H9 (cell line): ENCODE measurements at regions not wholly inside any gene's neighbourhood (a gene's known extent, or its start where the extent isn't known, plus 50 kb on each side); places are given as distances from the start of the nearest gene placed in this dataset.

Source experiments
- DNase-seq: peaks from one replicate; pipeline ENCODE4 v3.0.0-alpha.2; 2017
- H2AFZ ChIP-seq: one replicate; pipeline ENCODE4 v1.6.1; 2013; ENCODE audit warnings: mild to moderate bottlenecking, low read length, control low read depth, moderate library complexity
- H2AK5ac ChIP-seq: 2 replicates; pipeline ENCODE4 v1.6.1; 2013; ENCODE audit warnings: low read length, control low read depth, mixed read lengths; ENCODE audit not compliant: insufficient read length
- H2BK120ac ChIP-seq: one replicate; pipeline ENCODE4 v1.6.1; 2013; ENCODE audit warnings: low read depth, mild to moderate bottlenecking, low read length, control low read depth, inconsistent platforms; ENCODE audit not compliant: poor library complexity, severe bottlenecking
- H2BK12ac ChIP-seq: 2 replicates; pipeline ENCODE4 v1.6.1; 2013; ENCODE audit warnings: low read length, control low read depth, mixed read lengths, low read depth; ENCODE audit not compliant: insufficient read length
- H2BK15ac ChIP-seq: 2 replicates; pipeline ENCODE4 v1.6.1; 2013; ENCODE audit warnings: low read depth, low read length, control low read depth
- H2BK20ac ChIP-seq: one replicate; pipeline ENCODE4 v1.6.1; 2013; ENCODE audit warnings: low read depth, mild to moderate bottlenecking, low read length, control low read depth, inconsistent platforms; ENCODE audit not compliant: poor library complexity, severe bottlenecking
- H2BK5ac ChIP-seq: 2 replicates; pipeline ENCODE4 v1.6.1; 2013; ENCODE audit warnings: low read length, control low read depth, mixed read lengths; ENCODE audit not compliant: insufficient read length
- H3K14ac ChIP-seq: 2 replicates; pipeline ENCODE4 v1.6.1; 2013; ENCODE audit warnings: low read length, control low read depth; ENCODE audit not compliant: insufficient read depth
- H3K18ac ChIP-seq: 2 replicates; pipeline ENCODE4 v1.6.1; 2013; ENCODE audit warnings: low read depth, mild to moderate bottlenecking, mixed read lengths, low read length, control low read depth; ENCODE audit not compliant: insufficient read length
- H3K23ac ChIP-seq: 2 replicates; pipeline ENCODE4 v1.6.1; 2013; ENCODE audit warnings: low read length, control low read depth, mixed read lengths, low read depth; ENCODE audit not compliant: insufficient read length
- H3K23me2 ChIP-seq: 2 replicates; pipeline ENCODE4 v1.6.1; 2013; ENCODE audit warnings: low read depth, mild to moderate bottlenecking, mixed read lengths, low read length, control low read depth; ENCODE audit not compliant: insufficient read length, poor library complexity, severe bottlenecking
- H3K27ac ChIP-seq: 2 replicates; pipeline ENCODE4 v1.5.1; 2013; ENCODE audit warnings: low read length, control low read depth, mixed read lengths, low read depth; ENCODE audit not compliant: insufficient read length
- H3K27me3 ChIP-seq: 2 replicates; pipeline ENCODE4 v1.6.1; 2013; ENCODE audit warnings: low read length, control low read depth, inconsistent platforms; ENCODE audit not compliant: insufficient read depth
- H3K4ac ChIP-seq: 2 replicates; pipeline ENCODE4 v1.6.1; 2013; ENCODE audit warnings: low read depth, mild to moderate bottlenecking, control low read depth, inconsistent platforms, low read length, moderate library complexity
- H3K4me1 ChIP-seq: 2 replicates; pipeline ENCODE4 v1.6.1; 2013; ENCODE audit warnings: low read length, control low read depth, inconsistent platforms; ENCODE audit not compliant: insufficient read depth
- H3K4me2 ChIP-seq: 2 replicates; pipeline ENCODE4 v1.6.1; 2013; ENCODE audit warnings: low read length, control low read depth, mixed read lengths; ENCODE audit not compliant: insufficient read length, insufficient read depth
- H3K56ac ChIP-seq: 2 replicates; pipeline ENCODE4 v1.6.1; 2013; ENCODE audit warnings: low read depth, mild to moderate bottlenecking, mixed read lengths, low read length, control low read depth; ENCODE audit not compliant: insufficient read length
- H3K79me1 ChIP-seq: 2 replicates; pipeline ENCODE4 v1.6.1; 2013; ENCODE audit warnings: low read depth, mild to moderate bottlenecking, moderate library complexity, low read length, control low read depth, inconsistent platforms; ENCODE audit not compliant: insufficient read depth, poor library complexity, severe bottlenecking
- H3K79me2 ChIP-seq: 2 replicates; pipeline ENCODE4 v1.6.1; 2013; ENCODE audit warnings: low read length, control low read depth, inconsistent platforms; ENCODE audit not compliant: insufficient read depth
- H3K9ac ChIP-seq: 2 replicates; pipeline ENCODE4 v1.6.1; 2013; ENCODE audit warnings: low read length, control low read depth, mixed read lengths; ENCODE audit not compliant: insufficient read length; ENCODE audit errors: extremely low read depth
- H3K9me3 ChIP-seq: one replicate; pipeline ENCODE4 v1.6.1; 2013; ENCODE audit warnings: low read depth, low read length, inconsistent platforms; ENCODE audit not compliant: control insufficient read depth
- H3T11ph ChIP-seq: one replicate; pipeline ENCODE4 v1.6.1; 2013; ENCODE audit warnings: mild to moderate bottlenecking, low read length, control low read depth, inconsistent platforms
- H4K20me1 ChIP-seq: one replicate; pipeline ENCODE4 v1.6.1; 2013; ENCODE audit not compliant: control insufficient read depth, insufficient read length, insufficient read depth
- H4K5ac ChIP-seq: 2 replicates; pipeline ENCODE4 v1.6.1; 2013; ENCODE audit warnings: low read depth, mild to moderate bottlenecking, mixed read lengths, low read length, control low read depth; ENCODE audit not compliant: insufficient read length
- H4K8ac ChIP-seq: replicated peaks from 2 replicates; pipeline ENCODE4 v1.6.1; 2013; ENCODE audit warnings: low read length, control low read depth, mixed read lengths, low read depth; ENCODE audit not compliant: insufficient read length
- H4K91ac ChIP-seq: 2 replicates; pipeline ENCODE4 v1.6.1; 2013; ENCODE audit warnings: low read depth, mild to moderate bottlenecking, moderate library complexity, mixed read lengths, low read length, control low read depth; ENCODE audit not compliant: insufficient read length
- H3K27ac Mint-ChIP-seq, 3 experiments: 2 replicates in 2 of 3; 3 replicates in 1 of 3; pipeline ENCODE4 v1.8.0; 2020 to 2021; ENCODE audit warnings: mixed read lengths in 3 of 3, mild to moderate bottlenecking in 1 of 3, moderate library complexity in 1 of 3
- H3K27me3 Mint-ChIP-seq: 2 replicates; pipeline ENCODE4 v1.8.0; 2021; ENCODE audit warnings: low read depth, mild to moderate bottlenecking, moderate library complexity, mixed read lengths
- H3K36me3 Mint-ChIP-seq, 3 experiments: 2 replicates in 2 of 3; 3 replicates in 1 of 3; pipeline ENCODE4 v1.8.0; 2020 to 2021; ENCODE audit warnings: low read depth in 3 of 3, mixed read lengths in 3 of 3; ENCODE audit not compliant: insufficient read depth in 1 of 3
- H3K4me1 Mint-ChIP-seq, 2 experiments: 2 replicates each; pipeline ENCODE4 v1.8.0; 2020; ENCODE audit warnings: mixed read lengths in 2 of 2
- H3K4me3 Mint-ChIP-seq, 2 experiments: 2 replicates in 1 of 2; 3 replicates in 1 of 2; pipeline ENCODE4 v1.8.0; 2020 to 2021; ENCODE audit warnings: mild to moderate bottlenecking in 2 of 2, mixed read lengths in 2 of 2, moderate library complexity in 1 of 2
- H3K9me3 Mint-ChIP-seq, 2 experiments: 2 replicates in 1 of 2; 3 replicates in 1 of 2; pipeline ENCODE4 v1.8.0; 2020; ENCODE audit warnings: mild to moderate bottlenecking in 2 of 2, mixed read lengths in 2 of 2, moderate library complexity in 1 of 2
- TF ChIP-seq, protein P1 (sequence below): fragments of 200-600 bp; sonication (generic); conservative IDR thresholded peaks from 3 replicates; pipeline ENCODE4 v1.8.0; 2021; ENCODE audit warnings: antibody characterized with exemption, mild to moderate bottlenecking

DNA sequence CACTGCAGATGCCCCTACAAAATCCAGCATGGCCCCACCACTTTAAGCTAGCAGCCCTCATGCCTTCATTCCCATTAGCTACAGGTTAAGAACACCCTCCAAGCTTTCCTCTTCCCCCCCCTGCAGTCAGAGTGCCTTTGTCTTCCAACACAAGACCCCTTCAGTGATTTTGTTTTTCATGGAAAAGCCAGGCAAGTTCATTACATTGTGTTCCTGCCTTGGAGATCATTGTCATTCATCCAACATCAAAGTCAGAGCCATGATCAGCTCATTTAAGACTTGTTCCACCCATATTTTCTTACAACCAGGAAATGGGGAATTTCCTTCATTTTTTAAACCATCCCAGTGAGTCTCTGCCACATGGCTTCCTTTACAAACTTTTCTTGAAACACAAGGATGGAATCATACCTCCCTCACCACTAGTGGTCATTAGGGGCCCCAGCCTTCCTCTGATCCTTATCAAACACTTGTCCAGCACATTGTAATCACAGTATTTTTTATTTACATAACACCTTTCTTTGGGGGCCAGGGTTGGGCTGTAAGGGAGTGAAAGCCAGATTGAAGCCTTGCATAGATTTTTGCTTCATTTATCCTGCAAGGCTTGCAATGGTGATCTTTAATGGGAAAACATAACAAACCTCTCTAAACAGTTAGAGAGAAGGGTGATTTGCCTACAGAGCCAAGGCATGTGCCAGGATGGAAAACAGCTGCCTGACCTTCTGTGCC lies 765.3 kb downstream of the MED13L start:
- Histone ChIP-seq H3K79me2 (no peaks in the 10 kb centered on the region), H3K14ac (no peak overlapping the region), H2BK120ac (no peak overlapping the region), H2AFZ (no peak overlapping the region), H2BK5ac (no peak overlapping the region), H4K8ac (no peak overlapping the region), H3K79me1 (no peaks in the 10 kb centered on the region), H3K9ac (no peak overlapping the region), H3K27ac (no peak overlapping the region), H3K23ac (no peak overlapping the region), H3K18ac (no peak overlapping the region), H3K9me3 (peaks cover 16% of the 10 kb centered on the region), H2BK15ac (no peak overlapping the region), H4K5ac (no peak overlapping the region), H3K27me3 (peaks cover 4% of the 10 kb centered on the region; the same call in 1 of the 2 replicates), H2AK5ac (no peak overlapping the region), H2BK12ac (no peak overlapping the region), H3K4me1 (peaks cover 3% of the 10 kb centered on the region; the same call in 1 of the 2 replicates), H3K23me2 (no peaks in the 10 kb centered on the region), H3T11ph (no peak overlapping the region), H3K56ac (no peak overlapping the region), H4K20me1 (no peaks in the 10 kb centered on the region), H3K4ac (no peak overlapping the region), H4K91ac (no peak overlapping the region), H2BK20ac (no peak overlapping the region), H3K4me2 (no peak overlapping the region)
- Mint-ChIP-seq H3K4me1 (peaks cover 50 to 59% of the 10 kb centered on the region in 2 experiments), H3K27me3 (peaks cover 79% of the 10 kb centered on the region), H3K36me3 (peaks cover 0 to 27% (median 15%) of the 10 kb centered on the region in 3 experiments; a peak in 5 of 7 replicates), H3K27ac (peak overlapping the region in 1 of 3 experiments; percentile 27; a peak in 1 of 7 replicates), H3K4me3 (no peak overlapping the region), H3K9me3 (peaks cover 16 to 21% of the 10 kb centered on the region in 2 experiments)
- DNase-seq: peak; percentile 51
- TF ChIP-seq, protein P1, sequence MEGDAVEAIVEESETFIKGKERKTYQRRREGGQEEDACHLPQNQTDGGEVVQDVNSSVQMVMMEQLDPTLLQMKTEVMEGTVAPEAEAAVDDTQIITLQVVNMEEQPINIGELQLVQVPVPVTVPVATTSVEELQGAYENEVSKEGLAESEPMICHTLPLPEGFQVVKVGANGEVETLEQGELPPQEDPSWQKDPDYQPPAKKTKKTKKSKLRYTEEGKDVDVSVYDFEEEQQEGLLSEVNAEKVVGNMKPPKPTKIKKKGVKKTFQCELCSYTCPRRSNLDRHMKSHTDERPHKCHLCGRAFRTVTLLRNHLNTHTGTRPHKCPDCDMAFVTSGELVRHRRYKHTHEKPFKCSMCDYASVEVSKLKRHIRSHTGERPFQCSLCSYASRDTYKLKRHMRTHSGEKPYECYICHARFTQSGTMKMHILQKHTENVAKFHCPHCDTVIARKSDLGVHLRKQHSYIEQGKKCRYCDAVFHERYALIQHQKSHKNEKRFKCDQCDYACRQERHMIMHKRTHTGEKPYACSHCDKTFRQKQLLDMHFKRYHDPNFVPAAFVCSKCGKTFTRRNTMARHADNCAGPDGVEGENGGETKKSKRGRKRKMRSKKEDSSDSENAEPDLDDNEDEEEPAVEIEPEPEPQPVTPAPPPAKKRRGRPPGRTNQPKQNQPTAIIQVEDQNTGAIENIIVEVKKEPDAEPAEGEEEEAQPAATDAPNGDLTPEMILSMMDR: no peak
